ENCODE measurements at regions not wholly inside any gene's neighbourhood (a gene's known extent, or its start where the extent isn't known, plus 50 kb on each side); places are given as distances from the start of the nearest gene placed in this dataset.

DNA sequence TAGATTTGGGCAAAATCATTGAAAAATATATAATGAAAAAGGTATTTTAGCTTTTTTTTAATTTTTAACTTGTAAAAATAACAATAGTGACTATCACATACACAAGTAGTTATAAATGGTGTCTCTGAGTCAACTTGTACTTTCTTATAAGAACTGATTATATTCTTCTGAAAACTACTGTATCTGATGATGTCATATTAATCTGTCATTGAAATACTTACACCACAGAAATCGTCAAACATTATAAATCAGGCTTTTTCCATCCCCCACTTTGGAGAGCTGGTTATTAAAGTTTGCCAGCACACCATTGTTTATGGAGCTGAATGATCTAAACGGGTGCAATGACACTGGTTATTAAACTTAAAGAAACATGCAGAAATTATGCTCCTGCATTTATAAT lies 1259.6 kb upstream of the CNTN5 start:
- no peak overlapping the region for H2AFZ ChIP-seq (ENCODE audit: low read depth)
- H3K9me3 ChIP-seq = no peaks in the 10 kb centered on the region
- 42% methylated on average over 2 of the region's 2 CpGs for WGBS (ENCODE audit: low lambda C conversion rate)

DNA sequence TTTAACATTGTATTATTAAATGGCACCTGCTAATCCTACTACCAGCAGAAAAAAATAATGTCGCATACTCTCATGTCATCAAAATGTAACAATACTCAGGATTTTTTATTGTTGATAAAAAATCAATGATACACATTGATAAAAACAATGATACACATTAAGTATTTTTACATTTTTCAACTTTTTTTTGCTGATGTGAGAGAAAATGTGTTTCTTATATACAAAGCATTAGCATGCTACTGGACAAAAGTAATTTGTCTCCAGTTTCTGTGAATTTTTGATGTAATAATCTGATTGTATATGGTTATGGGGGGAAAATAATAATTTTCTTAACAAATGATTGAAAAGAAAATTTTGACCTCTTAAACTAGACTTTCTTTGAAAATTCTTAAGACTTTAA lies 1256.6 kb upstream of the CNTN5 start:
- Histone ChIP-seq H3K4me1 (ENCODE audit: control insufficient read depth in 1 of 2, insufficient read depth in 2 of 2, low read depth in 1 of 2, low read length in 1 of 2) (no peaks in the 10 kb centered on the region), H4K20me1 (ENCODE audit: insufficient read depth) (no peaks in the 10 kb centered on the region), H3K36me3 (replicated peaks in 1 of 2; ENCODE audit: control insufficient read depth in 1 of 2, insufficient read depth in 2 of 2, low read length in 1 of 2) (no peaks in the 10 kb centered on the region), H3K9ac (no peak overlapping the region), H3K4me3 (ENCODE audit: low read depth in 2 of 2, low read length in 1 of 2) (no peak overlapping the region), H3K4me2 (no peak overlapping the region), H3K9me2 (no peaks in the 10 kb centered on the region), H3K27ac (ENCODE audit: low read depth in 2 of 2, low read length in 1 of 2) (no peak overlapping the region), H3K9me3 (no peaks in the 10 kb centered on the region), H2AFZ (ENCODE audit: low read depth) (no peak overlapping the region), H3K79me2 (ENCODE audit: insufficient read depth) (no peaks in the 10 kb centered on the region), H3F3A (replicated peaks; ENCODE audit: insufficient read depth) (no peaks in the 10 kb centered on the region), H3K27me3 (ENCODE audit: insufficient read depth) (no peaks in the 10 kb centered on the region)
- TF ChIP-seq FOSL2 (IDR thresholded peaks at IDR 0.05; ENCODE audit: borderline replicate concordance, low read depth) (no peak), CTCF (IDR thresholded peaks at IDR 0.05) (no peak)
- no peak for DNase-seq
- ChIA-PET POLR2A (no interaction called here), CTCF (no interaction called here)
- WGBS (ENCODE audit: low lambda C conversion rate) = 85% methylated on average over 1 of the region's 1 CpG

More for the DNA sequence above, 1259.6 kb upstream of the CNTN5 start:
- CTCF ChIA-PET = no interaction called here
- Histone ChIP-seq H3K9ac (no peak overlapping the region), H3K27ac (ENCODE audit: low read depth in 2 of 2, low read length in 1 of 2) (no peak overlapping the region), H3F3A (replicated peaks; ENCODE audit: insufficient read depth) (no peaks in the 10 kb centered on the region), H3K79me2 (ENCODE audit: insufficient read depth) (no peaks in the 10 kb centered on the region), H3K27me3 (ENCODE audit: insufficient read depth) (no peaks in the 10 kb centered on the region), H3K4me2 (no peak overlapping the region), H3K4me3 (ENCODE audit: low read depth in 2 of 2, low read length in 1 of 2) (no peak overlapping the region), H3K4me1 (ENCODE audit: control insufficient read depth in 1 of 2, insufficient read depth in 2 of 2, low read depth in 1 of 2, low read length in 1 of 2) (no peaks in the 10 kb centered on the region; a peak in 1 of 4 replicates), H3K36me3 (replicated peaks in 1 of 2; ENCODE audit: control insufficient read depth in 1 of 2, insufficient read depth in 2 of 2, low read length in 1 of 2) (no peaks in the 10 kb centered on the region), H4K20me1 (ENCODE audit: insufficient read depth) (no peaks in the 10 kb centered on the region), H3K9me2 (no peaks in the 10 kb centered on the region)
- TF ChIP-seq JUND (IDR thresholded peaks at IDR 0.05) = no peak
- no peak for TF ChIP-seq GABPA (IDR thresholded peaks at IDR 0.05; ENCODE audit: low read depth)
- TF ChIP-seq NFIC (IDR thresholded peaks at IDR 0.05; ENCODE audit: borderline replicate concordance) = no peak
- TF ChIP-seq RAD21 (IDR thresholded peaks at IDR 0.05; ENCODE audit: low read length) = no peak
- no peak for TF ChIP-seq TEAD4 (IDR thresholded peaks at IDR 0.05; ENCODE audit: borderline replicate concordance, insufficient read depth)
- no peak for TF ChIP-seq POLR2AphosphoS5 (IDR thresholded peaks at IDR 0.05; ENCODE audit: low read depth, low read length)
- TF ChIP-seq CTCF (IDR thresholded peaks at IDR 0.05) = no peak
- TF ChIP-seq TCF12 (IDR thresholded peaks at IDR 0.05) = no peak
- TF ChIP-seq GATA2 (CRISPR knock-in tag; IDR thresholded peaks at IDR 0.05) = no peak
- no peak for TF ChIP-seq SMC3 (IDR thresholded peaks at IDR 0.05; ENCODE audit: low read depth, low read length)
- TF ChIP-seq FOXM1 (IDR thresholded peaks at IDR 0.05; ENCODE audit: low read depth) = no peak
- TF ChIP-seq RCOR1 (IDR thresholded peaks at IDR 0.05; ENCODE audit: low read length) = no peak
- no peak for TF ChIP-seq CHD2 (IDR thresholded peaks at IDR 0.05; ENCODE audit: low read length, partially characterized antibody)
- no peak for TF ChIP-seq FOSL2 (IDR thresholded peaks at IDR 0.05; ENCODE audit: borderline replicate concordance, low read depth)
- TF ChIP-seq MAX (IDR thresholded peaks at IDR 0.05; ENCODE audit: low read depth) = no peak
- no peak for TF ChIP-seq RXRA (IDR thresholded peaks at IDR 0.05; ENCODE audit: borderline replicate concordance, low read depth)
- no peak for TF ChIP-seq MEF2A (IDR thresholded peaks at IDR 0.05; ENCODE audit: borderline replicate concordance, low read depth)
- TF ChIP-seq EZH2phosphoT487 (IDR thresholded peaks at IDR 0.05; ENCODE audit: borderline replicate concordance, low read depth) = no peak
- no peak for TF ChIP-seq RFX5 (IDR thresholded peaks at IDR 0.05; ENCODE audit: low read length)
- no peak for DNase-seq
- POLR2A ChIA-PET = no interaction called here

Measured in SK-N-SH (cell line).